PC-3 (cell line): ENCODE measurements at regions not wholly inside any gene's neighbourhood (a gene's known extent, or its start where the extent isn't known, plus 50 kb on each side); places are given as distances from the start of the nearest gene placed in this dataset.

ENCODE experiments used
- CTCF ChIP-seq: fragments of 300-600 bp; sonication (generic); conservative IDR thresholded peaks from 2 replicates; pipeline ENCODE4 v1.5.1; 2017; ENCODE audit warnings: antibody characterized with exemption, low read depth, mild to moderate bottlenecking, low read length
- EZH2 ChIP-seq: fragments of 300-600 bp; sonication (generic); IDR thresholded peaks from one replicate; pipeline ENCODE4 v1.6.1; 2017; ENCODE audit warnings: antibody characterized with exemption, mild to moderate bottlenecking, low read length; ENCODE audit not compliant: unreplicated experiment

GRCh38 chr6:12392490-12392889 is 102.3 kb downstream of the EDN1 start:
- TF ChIP-seq CTCF: no peak
- no peak for TF ChIP-seq EZH2
